T-helper 1 cell treated with Interleukin-12 subunit alpha and Interleukin-12 subunit beta and Interleukin-4 antibody, amounts not matched to agents 30 μg/mL and 1 μg/mL, for 36 hours (primary cell): ENCODE measurements at regions not wholly inside any gene's neighbourhood (a gene's known extent, or its start where the extent isn't known, plus 50 kb on each side); places are given as distances from the start of the nearest gene placed in this dataset.

Source experiments
- H3K27ac Mint-ChIP-seq: one replicate; pipeline ENCODE4 v1.8.0; 2021; ENCODE audit warnings: mild to moderate bottlenecking, mixed read lengths
- H3K27me3 Mint-ChIP-seq: one replicate; pipeline ENCODE4 v1.8.0; 2021; ENCODE audit warnings: low read depth, mixed read lengths
- H3K36me3 Mint-ChIP-seq: one replicate; pipeline ENCODE4 v1.8.0; 2021; ENCODE audit warnings: low read depth, mixed read lengths
- H3K4me1 Mint-ChIP-seq: one replicate; pipeline ENCODE4 v1.8.0; 2021; ENCODE audit warnings: low read depth, mixed read lengths
- H3K4me3 Mint-ChIP-seq: one replicate; pipeline ENCODE4 v1.8.0; 2021; ENCODE audit warnings: mild to moderate bottlenecking, moderate library complexity, mixed read lengths
- H3K9me3 Mint-ChIP-seq: one replicate; pipeline ENCODE4 v1.8.0; 2021; ENCODE audit warnings: mixed read lengths

DNA sequence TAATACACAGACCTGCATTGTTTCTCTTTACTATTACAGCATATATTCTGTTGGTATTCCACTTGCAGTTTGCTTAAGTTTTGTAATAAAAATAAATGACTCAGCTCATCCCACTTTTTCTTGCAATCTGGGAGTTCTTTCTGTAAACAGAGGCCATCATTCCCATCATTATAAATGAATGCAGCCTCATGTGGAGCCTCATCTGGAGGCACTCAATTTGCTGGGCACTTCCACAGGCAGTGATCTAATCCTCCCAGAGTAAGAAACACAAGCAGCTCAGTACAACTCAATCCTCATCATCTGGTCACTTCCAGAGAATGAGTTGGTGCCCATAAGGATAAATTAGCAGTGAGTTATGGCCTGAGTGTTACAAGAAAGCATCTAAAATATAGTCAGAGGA, 2801.9 kb downstream of the PCDH9 start:
- Mint-ChIP-seq H3K4me3 (no peak overlapping the region), H3K27me3 (no peaks in the 10 kb centered on the region), H3K27ac (no peak overlapping the region), H3K9me3 (peaks cover 3% of the 10 kb centered on the region), H3K4me1 (no peaks in the 10 kb centered on the region), H3K36me3 (no peaks in the 10 kb centered on the region)

DNA sequence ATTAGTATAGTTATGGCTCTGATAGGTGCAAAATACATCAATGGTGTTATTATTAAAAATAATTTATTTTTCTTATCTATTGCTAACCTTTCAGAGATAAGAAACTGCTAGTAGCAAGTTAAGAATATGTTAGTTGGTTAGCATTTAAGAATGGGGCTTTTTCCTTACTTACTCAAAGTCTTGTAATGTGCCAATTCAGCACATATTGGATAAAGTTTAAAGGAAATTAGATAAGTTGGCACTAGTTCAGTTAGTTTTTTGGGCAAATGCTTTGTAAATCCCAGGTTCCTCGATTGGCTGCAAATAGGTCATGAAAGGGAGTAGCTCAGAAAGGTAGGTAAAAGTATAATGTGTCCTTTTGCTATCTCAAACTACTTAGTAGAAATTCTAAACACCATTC, 2806.7 kb downstream of the PCDH9 start:
- H3K36me3 Mint-ChIP-seq, result no peaks in the 10 kb centered on the region
- H3K27me3 Mint-ChIP-seq, result no peaks in the 10 kb centered on the region
- H3K4me3 Mint-ChIP-seq, result no peak overlapping the region
- no peaks in the 10 kb centered on the region for H3K4me1 Mint-ChIP-seq
- no peak overlapping the region for H3K27ac Mint-ChIP-seq
- H3K9me3 Mint-ChIP-seq, result no peaks in the 10 kb centered on the region

DNA sequence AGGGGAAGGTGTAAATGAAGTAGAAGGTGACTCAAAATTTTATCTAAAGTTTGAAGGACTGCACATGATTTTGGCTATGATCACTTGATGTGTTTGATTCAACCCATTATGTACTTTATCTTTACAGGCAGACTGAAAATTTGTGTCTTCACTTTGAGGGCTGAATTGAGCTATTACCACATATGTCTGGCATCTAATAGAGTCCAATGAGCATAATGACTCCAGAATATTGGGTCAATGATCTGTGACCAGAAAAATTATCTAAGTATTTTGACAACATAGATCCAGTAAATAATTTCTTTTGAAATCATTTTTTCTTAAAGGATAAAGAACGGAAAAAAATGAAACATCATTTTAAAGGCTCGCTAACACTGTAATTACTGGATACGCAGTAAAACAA, 2810.0 kb downstream of the PCDH9 start:
- Mint-ChIP-seq H3K9me3 (no peaks in the 10 kb centered on the region), H3K4me1 (no peaks in the 10 kb centered on the region), H3K36me3 (no peaks in the 10 kb centered on the region), H3K4me3 (no peak overlapping the region), H3K27me3 (no peaks in the 10 kb centered on the region), H3K27ac (no peak overlapping the region)

DNA sequence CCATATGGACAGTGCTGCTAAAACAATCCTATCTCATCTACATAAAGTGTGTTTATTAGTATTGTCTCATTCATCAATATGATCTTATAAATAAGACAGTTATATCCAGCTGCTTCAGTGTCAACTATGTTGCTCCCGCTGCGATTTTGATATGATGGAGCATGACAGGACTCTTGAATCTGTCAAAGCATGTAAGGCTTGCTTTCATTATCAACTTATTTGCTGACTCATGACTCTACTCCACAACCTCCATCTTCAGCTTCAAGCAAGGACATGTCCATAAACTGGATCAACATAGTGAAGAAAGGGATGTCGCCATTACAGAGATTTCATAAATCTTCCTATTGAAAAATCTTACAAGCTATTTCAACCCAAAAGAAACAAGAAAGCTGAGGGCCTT, 2812.6 kb downstream of the PCDH9 start:
- Mint-ChIP-seq H3K4me3 (no peak overlapping the region), H3K36me3 (no peaks in the 10 kb centered on the region), H3K9me3 (peaks cover 10% of the 10 kb centered on the region), H3K27ac (no peak overlapping the region), H3K27me3 (no peaks in the 10 kb centered on the region), H3K4me1 (no peaks in the 10 kb centered on the region)

DNA sequence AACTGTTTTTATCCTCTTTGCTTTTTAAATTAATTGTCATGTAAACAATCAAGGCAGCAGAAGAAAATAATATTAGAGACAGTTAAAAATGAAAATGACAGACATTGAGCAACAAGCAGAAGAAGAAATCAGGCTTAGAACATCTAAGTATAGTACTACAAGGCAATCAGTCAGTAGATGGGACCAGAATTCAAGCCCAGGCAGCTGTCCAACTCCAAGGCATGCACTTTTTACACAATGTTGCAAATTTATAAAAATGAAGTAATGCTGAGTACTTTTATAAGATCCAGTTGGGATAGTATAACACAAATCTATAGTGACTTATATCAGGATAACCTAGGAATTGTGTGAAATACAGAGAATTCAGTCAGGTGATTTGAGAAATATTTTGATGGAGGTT, 2815.8 kb downstream of the PCDH9 start:
- Mint-ChIP-seq H3K27me3 (no peaks in the 10 kb centered on the region), H3K27ac (no peak overlapping the region), H3K9me3 (peaks cover 10% of the 10 kb centered on the region), H3K4me3 (no peak overlapping the region), H3K4me1 (no peaks in the 10 kb centered on the region), H3K36me3 (no peaks in the 10 kb centered on the region)

DNA sequence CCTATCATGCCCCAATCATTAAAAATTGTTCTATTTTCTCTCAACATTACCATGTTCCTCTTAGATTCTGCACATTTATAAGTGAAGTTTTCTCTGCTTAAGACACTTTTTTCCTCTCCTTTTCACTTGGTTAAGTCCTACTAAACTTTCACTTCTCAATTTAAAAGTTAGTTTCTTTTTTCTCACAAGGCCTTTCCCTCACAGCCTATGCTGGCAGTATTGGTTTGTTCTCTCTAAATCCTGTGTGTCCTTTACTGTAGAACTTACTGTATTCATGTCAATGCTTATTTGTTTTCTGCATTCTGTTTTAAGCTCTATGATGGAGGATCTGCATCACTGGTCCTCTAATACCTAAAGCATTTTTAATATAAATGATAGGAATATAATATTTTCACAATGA, 2816.6 kb downstream of the PCDH9 start:
- H3K27ac Mint-ChIP-seq, result no peak overlapping the region
- no peaks in the 10 kb centered on the region for H3K4me1 Mint-ChIP-seq
- H3K4me3 Mint-ChIP-seq, result no peak overlapping the region
- no peaks in the 10 kb centered on the region for H3K36me3 Mint-ChIP-seq
- peaks cover 10% of the 10 kb centered on the region for H3K9me3 Mint-ChIP-seq
- no peaks in the 10 kb centered on the region for H3K27me3 Mint-ChIP-seq

DNA sequence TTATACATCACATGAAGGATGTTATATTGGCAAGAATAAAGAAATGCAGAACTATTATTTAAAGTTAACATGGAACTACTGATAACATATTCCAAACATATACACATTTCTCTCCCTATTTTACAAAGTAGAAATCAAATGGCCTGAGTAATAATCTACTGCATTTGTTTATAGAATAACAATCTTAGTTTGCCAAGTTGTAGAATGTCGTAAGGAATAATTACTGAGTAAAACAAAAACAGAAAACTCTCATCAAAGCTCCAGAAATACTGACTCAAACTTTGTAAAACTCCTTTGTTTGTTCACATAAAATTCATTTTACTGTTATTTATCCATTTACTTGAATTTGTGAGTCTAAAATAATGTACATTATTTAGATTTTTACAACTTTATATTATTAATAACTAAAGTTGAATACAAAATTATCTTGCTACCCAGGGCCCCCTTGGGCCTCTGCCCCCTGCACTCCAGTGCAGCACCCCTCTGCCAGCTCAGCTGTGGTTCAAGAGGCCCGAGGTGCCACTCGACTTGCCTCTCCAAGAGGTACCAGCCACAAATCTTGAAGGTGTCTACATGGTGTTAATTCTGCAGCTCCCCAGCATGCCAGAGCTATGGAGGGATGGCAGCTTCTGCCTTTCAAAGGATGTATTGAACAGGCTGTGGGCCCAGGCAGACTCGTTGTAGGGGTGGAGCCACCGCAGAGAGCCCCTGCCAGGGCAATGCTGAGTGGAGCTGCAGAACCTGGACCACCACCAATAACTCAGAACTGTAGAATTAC, 2819.7 kb downstream of the PCDH9 start:
- H3K36me3 Mint-ChIP-seq, result no peaks in the 10 kb centered on the region
- H3K27me3 Mint-ChIP-seq, result no peaks in the 10 kb centered on the region
- no peaks in the 10 kb centered on the region for H3K4me1 Mint-ChIP-seq
- H3K27ac Mint-ChIP-seq, result no peak overlapping the region
- no peak overlapping the region for H3K4me3 Mint-ChIP-seq
- peaks cover 18% of the 10 kb centered on the region for H3K9me3 Mint-ChIP-seq

DNA sequence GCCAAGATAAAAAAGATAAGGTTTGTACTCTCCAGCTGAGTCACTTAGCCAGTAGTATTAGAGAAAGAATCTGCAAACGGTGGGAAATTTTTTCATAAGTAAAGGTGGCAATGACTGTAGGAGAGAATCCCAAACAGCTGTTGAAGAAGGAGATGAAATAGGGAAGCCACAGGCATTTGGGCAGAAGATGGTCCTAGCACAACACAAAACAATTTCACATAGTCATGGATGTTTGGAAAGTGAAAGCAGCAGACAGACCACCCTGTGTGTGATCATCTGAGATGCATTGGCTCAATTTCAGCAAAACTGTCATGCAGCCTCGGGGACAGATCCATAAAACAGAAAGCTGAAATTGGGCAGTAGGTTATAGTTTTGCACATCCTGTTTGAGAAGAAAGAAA, 2832.4 kb downstream of the PCDH9 start:
- H3K27me3 Mint-ChIP-seq, result no peaks in the 10 kb centered on the region
- peaks cover 3% of the 10 kb centered on the region for H3K9me3 Mint-ChIP-seq
- no peaks in the 10 kb centered on the region for H3K36me3 Mint-ChIP-seq
- no peak overlapping the region for H3K4me3 Mint-ChIP-seq
- no peaks in the 10 kb centered on the region for H3K4me1 Mint-ChIP-seq
- H3K27ac Mint-ChIP-seq, result no peak overlapping the region

DNA sequence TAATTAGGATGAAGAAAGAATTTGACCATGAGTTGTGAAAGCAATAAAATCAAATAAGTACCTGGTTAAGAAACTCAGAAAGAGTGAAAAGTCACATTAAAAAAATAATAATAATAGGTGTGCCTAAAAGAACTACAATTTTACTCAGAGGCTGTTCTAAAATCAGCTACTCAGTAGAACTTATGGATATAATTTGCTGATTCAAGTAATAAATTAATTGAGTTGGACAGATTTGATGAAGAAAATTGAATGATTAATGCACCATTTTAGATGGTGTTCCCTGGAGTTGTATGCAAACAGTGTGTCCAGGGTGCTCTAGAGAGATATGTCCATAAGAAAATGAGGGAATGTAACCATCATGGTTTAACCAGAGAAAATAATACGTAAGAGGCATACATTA, 2852.5 kb downstream of the PCDH9 start:
- Mint-ChIP-seq H3K9me3 (peaks cover 31% of the 10 kb centered on the region), H3K27ac (no peak overlapping the region), H3K4me3 (no peak overlapping the region), H3K36me3 (no peaks in the 10 kb centered on the region), H3K4me1 (no peaks in the 10 kb centered on the region), H3K27me3 (no peaks in the 10 kb centered on the region)

DNA sequence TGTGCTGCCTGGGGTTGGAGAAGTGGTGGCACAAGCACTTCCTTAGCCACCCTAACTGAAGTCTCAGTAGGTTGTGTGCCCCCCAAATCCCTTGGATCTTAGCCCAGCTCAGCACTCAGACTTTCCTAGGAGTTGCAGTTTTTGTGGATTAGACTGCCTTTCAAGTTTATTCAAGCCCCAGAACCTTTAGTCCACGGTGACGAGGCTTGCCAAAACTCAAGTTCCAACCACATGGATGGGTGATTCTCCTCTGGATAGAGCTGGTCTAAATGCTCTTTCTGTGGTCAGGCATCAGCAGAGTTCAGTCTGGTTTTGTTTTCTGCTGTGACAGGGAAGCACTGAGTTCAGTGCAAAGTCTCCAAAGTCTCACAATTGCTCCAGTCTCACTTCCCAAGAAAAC, 2858.7 kb downstream of the PCDH9 start:
- H3K27ac Mint-ChIP-seq, result no peak overlapping the region
- H3K27me3 Mint-ChIP-seq, result no peaks in the 10 kb centered on the region
- no peak overlapping the region for H3K4me3 Mint-ChIP-seq
- H3K9me3 Mint-ChIP-seq, result peaks cover 53% of the 10 kb centered on the region
- H3K36me3 Mint-ChIP-seq, result no peaks in the 10 kb centered on the region
- H3K4me1 Mint-ChIP-seq, result no peaks in the 10 kb centered on the region

DNA sequence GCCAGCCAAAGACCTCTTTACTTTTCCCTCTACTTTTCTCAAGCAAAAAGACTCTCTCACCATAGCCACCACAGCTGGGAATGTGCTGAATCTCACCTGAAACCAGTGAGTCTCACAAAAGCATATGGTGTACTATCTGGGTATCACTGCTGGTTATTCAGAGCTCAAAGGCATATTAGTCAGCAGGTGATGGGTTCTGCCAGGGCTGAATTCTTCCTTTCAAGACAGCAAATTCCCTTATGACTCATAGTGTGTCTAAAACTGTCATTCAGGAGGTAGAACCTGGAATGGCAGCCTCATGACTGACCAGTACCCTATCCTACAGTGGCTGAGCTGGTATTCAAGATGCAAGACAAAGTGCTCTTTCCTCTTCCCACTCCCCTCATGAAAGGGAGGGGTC, 2859.1 kb downstream of the PCDH9 start:
- no peak overlapping the region for H3K27ac Mint-ChIP-seq
- no peak overlapping the region for H3K4me3 Mint-ChIP-seq
- H3K27me3 Mint-ChIP-seq, result no peaks in the 10 kb centered on the region
- H3K9me3 Mint-ChIP-seq, result peaks cover 53% of the 10 kb centered on the region
- H3K36me3 Mint-ChIP-seq, result no peaks in the 10 kb centered on the region
- H3K4me1 Mint-ChIP-seq, result no peaks in the 10 kb centered on the region

DNA sequence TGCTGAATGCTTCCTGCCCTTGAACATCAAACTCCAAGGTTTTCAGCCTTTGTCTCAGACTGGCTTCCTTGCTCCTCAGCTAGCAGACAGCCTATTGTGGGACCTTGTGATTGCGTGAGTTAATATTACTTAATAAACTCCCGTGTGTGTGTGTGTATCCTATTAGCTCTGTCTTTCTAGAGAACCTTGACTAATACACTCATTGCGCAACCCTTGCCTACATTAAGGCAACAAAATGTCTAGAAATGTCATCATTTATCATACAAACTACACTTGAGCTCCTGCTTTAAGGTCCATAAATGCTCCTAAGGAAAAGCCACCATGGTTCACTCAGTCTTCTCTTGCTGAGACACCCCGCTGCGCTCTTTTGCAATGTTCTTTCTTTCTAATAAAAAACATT, 2861.0 kb downstream of the PCDH9 start:
- H3K4me3 Mint-ChIP-seq, result no peak overlapping the region
- no peaks in the 10 kb centered on the region for H3K4me1 Mint-ChIP-seq
- H3K36me3 Mint-ChIP-seq, result no peaks in the 10 kb centered on the region
- no peak overlapping the region for H3K27ac Mint-ChIP-seq
- peaks cover 46% of the 10 kb centered on the region for H3K9me3 Mint-ChIP-seq
- H3K27me3 Mint-ChIP-seq, result no peaks in the 10 kb centered on the region

DNA sequence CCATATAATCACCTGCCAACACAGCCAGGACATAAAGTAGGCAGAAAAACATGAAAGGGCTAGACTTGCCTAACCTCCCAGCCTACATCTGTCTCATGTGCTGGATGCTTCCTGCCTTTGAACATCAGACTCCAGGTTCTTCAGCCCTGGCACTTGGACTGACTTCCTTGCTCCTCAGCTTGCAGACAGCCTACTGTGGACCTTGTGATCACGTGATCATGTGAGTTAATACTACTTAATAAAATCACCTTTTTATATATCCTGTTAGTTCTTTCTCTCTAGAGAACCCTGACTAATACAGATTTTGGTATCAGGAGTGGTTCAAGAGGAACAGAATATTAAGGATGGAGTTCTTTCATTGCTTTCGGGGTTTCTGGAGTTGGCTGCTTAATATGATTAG, 2867.6 kb downstream of the PCDH9 start:
- H3K9me3 Mint-ChIP-seq, result peaks cover 17% of the 10 kb centered on the region
- no peaks in the 10 kb centered on the region for H3K36me3 Mint-ChIP-seq
- no peak overlapping the region for H3K27ac Mint-ChIP-seq
- no peaks in the 10 kb centered on the region for H3K4me1 Mint-ChIP-seq
- H3K27me3 Mint-ChIP-seq, result no peaks in the 10 kb centered on the region
- H3K4me3 Mint-ChIP-seq, result no peak overlapping the region

DNA sequence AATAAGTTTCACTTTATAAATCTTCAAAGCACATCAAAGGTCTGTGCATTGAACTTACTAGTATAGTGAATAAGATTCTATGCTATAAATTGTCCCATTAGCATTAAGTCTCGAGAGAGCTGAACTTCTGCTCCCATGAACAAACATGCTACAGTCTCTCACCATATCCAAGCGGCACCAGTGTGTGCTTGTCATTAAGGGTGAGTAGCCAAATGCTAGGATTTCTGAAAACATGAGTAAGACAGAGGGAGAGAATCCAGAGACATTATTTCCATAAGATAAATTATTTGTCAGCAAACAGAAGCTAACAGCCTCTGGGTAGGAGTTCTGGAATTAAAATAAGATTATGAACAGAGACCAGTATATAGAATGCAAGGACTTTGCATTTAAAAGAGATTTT, 2882.5 kb downstream of the PCDH9 start:
- Mint-ChIP-seq H3K27me3 (no peaks in the 10 kb centered on the region), H3K9me3 (peaks cover 19% of the 10 kb centered on the region), H3K36me3 (no peaks in the 10 kb centered on the region), H3K4me3 (no peak overlapping the region), H3K4me1 (no peaks in the 10 kb centered on the region), H3K27ac (no peak overlapping the region)

DNA sequence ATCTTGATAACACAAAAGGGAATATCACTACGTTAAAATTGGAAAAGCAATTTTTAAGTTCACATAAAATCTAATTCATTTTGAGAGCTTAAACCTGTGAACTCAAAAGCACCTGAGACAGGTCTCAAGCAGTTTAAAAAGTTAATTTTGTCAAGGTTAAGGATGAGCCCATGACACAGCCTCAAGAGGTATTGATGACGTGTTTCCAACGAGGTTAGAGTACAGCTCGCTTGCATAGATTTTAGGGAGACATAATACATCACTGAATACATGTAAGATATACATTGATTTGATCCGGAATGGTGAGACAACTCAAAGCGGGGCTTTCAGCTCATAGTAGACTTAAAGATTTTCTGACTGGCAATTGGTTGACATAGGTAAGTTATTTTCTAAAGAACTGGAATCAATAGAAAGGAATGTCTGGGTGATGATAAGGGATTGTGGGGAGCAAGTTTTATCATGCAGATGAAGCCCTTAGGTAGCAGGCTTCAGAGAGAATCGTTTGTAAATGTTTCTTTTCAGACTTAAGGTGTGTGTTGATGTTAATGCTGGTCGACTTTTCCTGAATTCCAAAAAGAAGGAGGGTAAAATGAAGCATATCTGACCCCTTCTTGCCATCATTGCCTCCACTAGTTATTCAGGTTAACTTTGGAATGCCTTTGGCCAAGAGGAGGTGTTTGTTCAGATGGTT, 2890.6 kb downstream of the PCDH9 start:
- Mint-ChIP-seq H3K4me3 (no peak overlapping the region), H3K27me3 (no peaks in the 10 kb centered on the region)

More for the DNA sequence above, 2890.6 kb downstream of the PCDH9 start:
- H3K27ac Mint-ChIP-seq, result no peak overlapping the region
- H3K4me1 Mint-ChIP-seq, result no peaks in the 10 kb centered on the region
- no peaks in the 10 kb centered on the region for H3K36me3 Mint-ChIP-seq
- H3K9me3 Mint-ChIP-seq, result peaks cover 17% of the 10 kb centered on the region
